HL-60/S4 (cell line): ENCODE measurements at regions not wholly inside any gene's neighbourhood (a gene's known extent, or its start where the extent isn't known, plus 50 kb on each side); places are given as distances from the start of the nearest gene placed in this dataset.
"Not testable (repeated sequence)": the region's sequence is repeated elsewhere in the genome, so short reads cannot be mapped to it uniquely, and the experiment has no call there.

Experiments
- in situ Hi-C: fragments of 300-500 bp; cut with MboI; formaldehyde crosslinking; loops from 2 replicates; pipeline ENCODE4 v1.14.3; 2022; ENCODE audit warnings: low sequenced_read_pairs

DNA sequence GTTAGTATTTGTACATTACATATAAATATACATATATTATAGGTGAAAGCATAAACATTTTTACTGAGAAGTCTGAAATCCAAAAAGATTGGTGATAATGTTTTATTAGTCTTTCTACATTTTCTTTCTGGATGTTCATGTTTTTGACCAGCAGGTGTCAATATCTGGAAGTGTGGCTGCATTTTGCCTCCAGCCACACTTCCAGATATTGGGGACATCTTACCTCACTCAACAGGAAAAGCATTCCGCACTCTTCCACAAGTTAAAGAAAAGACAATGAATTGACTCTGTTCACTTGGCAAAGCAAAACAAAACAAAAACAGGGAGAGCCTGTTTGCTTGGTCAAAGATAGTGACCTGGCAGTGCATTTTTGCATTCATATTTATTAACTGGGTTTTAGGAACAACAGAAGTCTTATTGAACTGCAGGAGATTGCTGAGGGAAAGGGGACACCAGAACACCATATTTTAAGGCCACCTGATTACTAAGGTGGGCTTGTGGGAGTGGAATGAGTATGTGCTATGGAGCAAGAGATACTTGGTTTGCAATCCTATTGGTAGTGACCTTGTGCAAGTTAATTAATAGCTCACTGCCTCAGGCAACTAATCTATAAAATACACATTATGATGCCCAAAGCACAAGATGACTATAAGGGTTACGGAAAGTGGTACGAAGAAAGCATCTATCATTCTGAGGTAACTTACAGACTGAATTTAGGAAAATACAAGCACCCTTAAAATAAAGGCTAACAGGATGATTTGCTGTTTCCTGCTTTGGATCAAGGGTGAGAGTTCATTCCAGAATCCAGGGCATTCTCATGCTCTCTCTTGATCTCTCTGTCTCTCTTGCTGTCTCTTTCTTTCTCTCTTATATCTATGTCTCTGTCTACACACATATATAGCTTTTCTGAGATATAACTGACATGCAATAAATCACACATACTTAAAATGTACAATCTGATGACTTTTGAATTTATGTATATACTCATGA lies 389.9 kb upstream of the EMCN start:
- in situ Hi-C loops, result no loop called here

DNA sequence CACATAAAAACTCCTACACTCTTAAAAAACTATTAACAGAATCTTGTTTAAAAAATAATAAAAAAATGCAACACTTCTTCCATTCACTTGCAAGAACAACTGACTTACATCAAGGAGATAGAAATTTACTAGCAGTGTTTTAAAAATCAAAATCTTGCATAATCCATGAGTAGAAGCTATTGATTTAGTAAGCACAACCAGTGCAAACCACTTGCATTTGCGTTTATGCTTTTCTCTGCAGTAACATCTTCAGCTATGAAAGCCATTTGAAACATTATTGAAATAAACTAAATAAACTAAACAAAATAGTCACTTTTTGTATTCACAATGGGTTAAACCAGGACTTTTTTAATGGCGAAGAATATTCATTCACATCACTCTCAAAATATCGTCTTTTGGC lies 389.2 kb upstream of the EMCN start:
- in situ Hi-C loops, result no loop called here

DNA sequence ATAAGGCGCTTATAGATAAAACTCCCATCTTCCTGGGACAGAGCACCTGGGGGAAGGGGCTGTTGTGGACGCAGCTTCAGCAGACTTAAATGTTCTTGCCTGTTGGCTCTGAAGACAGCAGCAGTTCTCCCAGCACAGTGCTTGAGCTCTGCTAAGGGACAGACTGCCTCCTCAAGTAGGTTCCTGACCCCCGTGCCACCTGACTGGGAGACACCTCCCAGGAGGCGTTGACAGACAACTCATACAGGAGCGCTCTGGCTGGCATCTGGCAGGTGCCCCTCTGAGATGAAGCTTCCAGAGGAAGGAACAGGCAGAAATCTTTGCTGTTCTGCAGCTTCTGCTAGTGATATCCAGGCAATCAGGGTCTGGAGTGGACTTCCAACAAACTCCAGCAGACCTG lies 383.1 kb upstream of the EMCN start:
- in situ Hi-C loops, result not testable (repeated sequence)

DNA sequence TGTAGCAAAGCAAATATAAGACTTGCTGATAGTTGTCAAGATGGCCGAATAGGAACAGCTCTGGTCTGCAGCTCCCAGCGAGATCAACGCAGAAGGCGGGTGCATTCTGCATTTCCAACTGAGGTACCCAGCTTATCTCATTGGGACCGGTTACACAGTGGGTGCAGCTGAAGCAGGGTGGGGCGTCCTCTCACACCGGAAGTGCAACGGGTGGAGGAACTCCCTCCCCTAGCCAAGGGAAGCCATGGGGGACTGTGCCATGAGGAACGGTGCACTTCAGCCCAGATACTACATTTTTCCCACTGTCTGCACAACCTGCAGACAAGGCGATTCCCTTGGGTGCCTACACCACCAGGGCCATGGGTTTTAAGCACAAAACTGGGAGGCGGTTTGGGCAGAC lies 382.3 kb upstream of the EMCN start:
- in situ Hi-C loops, result no loop called here

DNA sequence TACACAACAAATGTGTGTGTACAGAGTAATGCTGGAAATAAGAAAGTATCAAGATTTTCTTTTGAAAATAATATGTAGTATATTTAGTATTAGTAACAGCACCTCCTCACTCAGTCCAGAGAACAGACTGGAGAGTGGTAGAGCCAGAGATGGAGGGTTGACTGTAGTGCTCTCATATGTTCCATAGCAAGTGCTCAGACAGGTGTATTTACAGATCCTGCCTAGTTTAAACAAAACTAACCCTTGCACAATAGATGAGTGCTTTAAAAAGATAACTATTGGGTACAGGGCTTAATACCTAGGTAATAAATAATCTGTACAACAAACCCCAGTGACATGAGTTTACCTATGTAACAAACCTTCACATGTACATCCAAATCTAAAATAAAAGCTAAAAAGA lies 381.0 kb upstream of the EMCN start:
- in situ Hi-C loops, result no loop called here

DNA sequence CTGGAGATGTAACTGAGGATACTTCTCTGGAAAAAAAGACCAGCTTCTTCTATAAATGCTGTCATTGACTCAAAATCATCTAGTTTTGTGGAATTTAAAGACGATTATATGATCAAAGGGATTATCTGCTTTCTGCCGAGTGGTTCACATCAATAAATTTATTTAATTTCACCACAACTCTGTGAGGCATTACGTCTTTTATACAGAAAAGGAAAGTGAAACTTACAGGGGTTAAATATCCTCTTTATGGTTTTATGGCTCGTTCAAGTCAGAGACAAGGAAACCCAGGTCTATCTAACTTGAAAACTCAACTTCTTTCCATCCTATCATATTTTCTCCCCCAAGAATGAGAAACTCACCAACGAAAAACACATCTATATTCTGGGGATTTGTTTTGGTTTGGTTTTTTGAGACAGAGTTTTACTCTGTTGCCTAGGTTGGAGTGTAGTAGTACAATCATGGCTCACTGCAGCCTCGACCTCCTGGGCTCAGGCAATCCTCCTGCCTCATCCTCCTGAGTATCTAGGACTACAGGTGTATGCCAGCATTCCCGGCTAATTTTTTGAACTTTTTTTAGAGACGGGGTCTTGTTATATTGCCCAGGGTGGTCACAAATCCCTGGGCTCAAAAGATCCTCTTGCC lies 377.9 kb upstream of the EMCN start:
- in situ Hi-C loops, result no loop called here

DNA sequence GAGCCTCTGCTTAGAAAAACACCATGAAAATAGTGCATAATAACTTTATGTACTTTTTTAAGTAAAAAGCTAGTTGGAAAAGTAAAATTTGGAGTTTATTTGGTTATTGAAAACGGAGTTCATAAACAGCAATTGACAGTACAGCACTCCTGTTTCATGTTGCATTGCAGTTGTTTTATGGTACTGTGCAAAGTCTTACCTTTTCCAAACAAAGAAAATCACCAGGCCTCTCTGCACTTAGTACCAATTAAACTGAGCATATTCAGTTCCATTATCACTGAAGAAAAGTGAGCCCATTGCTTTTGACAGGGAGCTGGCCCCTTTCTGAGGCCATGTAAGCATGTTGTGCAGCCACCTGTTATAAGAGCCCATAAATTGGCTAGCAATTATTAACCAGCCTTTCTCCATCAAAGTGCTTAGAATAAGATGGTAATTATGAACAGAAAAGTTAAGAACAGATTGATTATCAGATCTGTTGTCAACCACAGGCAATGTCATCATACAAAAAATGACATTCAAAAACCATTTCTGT lies 376.6 kb upstream of the EMCN start:
- in situ Hi-C loops, result no loop called here

DNA sequence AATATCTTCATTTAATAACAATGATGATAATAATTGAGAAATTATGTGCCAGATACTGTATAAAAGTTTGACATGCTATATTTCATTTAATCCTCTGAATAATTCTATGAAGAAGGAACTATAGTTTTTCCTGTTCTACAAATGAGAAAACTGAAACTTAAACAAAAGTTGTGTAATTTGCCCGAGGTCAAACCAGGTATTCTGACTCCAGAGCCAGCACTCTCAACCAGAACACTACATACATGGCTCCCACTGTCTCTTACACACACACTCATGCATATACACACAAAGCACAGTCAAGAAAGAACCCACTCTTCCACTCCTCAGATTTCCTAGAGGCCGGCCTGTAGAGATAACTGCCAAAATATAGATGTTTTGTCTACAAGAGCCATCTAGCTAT lies 374.0 kb upstream of the EMCN start:
- in situ Hi-C loops, result no loop called here

DNA sequence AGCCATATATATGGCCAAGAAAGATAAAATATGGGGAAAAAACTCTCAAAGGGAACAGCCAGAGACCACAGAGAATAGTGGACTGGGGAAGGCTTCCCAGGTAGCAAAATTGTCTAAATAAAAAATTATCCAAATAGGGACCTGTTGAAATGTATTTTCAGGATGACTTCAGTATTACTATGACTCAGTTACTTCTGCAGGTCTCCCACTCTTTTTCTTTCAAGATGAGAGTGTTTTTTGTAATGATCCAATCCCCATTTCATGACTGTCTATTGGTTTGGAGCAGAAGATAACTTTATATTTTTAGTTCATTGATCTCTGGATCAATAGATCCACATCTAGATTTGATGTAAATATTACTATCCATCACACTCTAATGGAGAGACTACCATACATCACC lies 372.1 kb upstream of the EMCN start:
- in situ Hi-C loops, result no loop called here

DNA sequence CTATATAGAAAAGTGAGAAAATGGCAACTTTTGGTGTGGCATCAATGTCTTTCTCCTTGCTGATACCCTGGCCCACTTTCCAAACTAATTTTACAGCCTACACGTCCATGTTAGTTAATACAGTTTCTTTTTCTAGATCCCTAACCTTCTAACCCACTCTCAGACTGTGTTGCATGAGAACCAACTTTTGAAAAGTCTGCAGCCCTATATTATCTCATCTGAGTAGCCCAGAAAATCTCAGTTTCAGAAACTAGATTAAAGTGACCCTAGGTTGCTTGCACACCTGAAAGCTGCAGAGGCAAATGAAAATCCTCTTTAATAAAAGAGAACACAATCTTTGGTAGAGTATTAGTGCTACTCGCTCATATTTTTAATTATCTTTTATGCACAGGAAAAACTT lies 371.6 kb upstream of the EMCN start:
- in situ Hi-C loops, result no loop called here

DNA sequence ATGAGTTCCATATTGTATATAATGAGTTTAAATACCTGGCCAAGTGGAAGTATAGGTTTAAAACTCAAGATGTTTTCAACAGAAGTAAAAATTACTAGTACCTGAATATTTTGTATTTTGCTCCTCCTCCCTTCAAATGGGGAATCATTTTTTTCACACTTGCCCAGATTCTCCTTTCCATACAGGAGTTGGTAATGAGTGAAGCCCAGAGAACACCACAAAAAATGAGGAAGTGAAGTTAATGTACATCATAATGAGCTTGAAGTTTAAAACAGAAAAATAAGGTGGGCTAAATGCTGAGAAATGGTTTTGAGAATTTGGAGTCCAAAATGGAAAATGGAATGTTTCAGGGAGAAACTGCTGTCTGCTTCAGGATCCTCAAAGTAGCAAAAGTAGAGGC lies 364.8 kb upstream of the EMCN start:
- in situ Hi-C loops, result no loop called here

DNA sequence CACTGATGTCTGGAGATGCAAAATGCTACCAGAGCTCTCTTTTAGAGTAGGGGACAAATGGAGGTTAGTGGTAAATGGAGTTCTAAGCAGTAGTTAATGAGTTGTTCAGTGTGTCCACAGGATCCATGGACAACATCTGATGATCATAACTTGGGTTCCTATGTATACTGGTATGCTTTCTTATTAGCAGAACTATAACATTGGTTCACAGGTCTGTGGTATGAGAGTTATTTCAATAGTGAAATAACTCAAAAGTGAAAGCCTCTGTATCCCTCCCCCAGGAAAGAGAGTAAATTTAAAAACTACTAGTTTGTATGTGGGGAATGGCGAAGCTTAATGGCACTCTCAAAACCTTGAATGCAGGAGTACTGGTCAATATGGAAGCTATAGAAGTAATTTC lies 363.5 kb upstream of the EMCN start:
- in situ Hi-C loops, result no loop called here

DNA sequence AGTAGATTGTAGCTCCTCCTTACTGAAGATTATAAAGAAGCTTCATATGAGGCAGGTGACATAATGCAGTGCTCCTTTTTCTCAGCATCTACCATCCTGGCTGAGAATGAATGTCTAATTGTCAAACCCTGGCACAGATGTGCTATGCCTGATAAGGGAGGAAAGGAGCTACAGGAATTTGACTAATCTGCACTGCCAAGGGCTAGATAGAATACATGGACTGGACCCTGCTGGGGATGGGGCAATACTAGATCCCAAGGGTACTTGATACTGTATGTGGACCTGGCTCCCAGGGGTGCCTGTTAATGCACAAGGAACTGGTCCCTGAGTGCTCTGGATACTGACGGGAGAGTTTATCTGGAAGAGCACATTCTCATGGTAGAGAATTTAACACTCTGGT lies 362.2 kb upstream of the EMCN start:
- in situ Hi-C loops, result no loop called here

DNA sequence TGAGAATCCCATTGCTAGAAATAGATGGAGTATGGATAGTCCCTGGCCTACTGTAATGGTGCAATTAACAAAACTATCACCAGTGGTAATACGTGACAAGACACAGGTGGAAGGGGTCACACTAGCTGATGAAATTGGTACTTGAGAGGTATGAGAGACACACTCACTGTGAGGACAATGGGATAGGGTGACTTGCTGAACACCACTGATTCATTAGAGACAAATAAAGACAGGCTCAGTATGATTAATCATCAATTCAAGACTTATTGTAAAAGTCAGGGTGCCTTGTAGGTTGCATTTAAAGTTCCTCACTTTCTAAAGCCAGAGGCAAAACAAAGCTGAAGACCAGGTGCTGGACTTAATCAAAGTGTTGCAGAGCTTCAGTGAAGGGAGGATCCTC lies 361.6 kb upstream of the EMCN start:
- in situ Hi-C loops, result no loop called here

DNA sequence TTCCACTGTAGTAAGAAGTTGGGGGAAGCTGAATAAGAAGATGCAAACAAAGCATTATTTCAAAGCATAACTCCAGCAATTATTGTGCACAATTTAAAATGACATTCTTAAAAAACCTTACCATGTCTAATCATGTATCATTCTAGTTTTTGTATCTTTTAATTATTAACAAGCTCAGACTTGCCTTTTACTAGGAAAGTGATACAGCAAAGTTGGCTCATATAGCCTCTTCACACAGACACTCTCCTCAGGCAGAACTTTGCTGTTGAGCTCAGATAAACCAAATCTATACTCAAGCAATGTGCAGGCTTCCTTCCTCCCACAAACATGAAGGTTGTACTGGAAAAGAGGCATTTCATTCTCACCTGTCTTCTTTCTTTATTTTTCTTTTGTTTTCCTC lies 358.7 kb upstream of the EMCN start:
- in situ Hi-C loops, result no loop called here

DNA sequence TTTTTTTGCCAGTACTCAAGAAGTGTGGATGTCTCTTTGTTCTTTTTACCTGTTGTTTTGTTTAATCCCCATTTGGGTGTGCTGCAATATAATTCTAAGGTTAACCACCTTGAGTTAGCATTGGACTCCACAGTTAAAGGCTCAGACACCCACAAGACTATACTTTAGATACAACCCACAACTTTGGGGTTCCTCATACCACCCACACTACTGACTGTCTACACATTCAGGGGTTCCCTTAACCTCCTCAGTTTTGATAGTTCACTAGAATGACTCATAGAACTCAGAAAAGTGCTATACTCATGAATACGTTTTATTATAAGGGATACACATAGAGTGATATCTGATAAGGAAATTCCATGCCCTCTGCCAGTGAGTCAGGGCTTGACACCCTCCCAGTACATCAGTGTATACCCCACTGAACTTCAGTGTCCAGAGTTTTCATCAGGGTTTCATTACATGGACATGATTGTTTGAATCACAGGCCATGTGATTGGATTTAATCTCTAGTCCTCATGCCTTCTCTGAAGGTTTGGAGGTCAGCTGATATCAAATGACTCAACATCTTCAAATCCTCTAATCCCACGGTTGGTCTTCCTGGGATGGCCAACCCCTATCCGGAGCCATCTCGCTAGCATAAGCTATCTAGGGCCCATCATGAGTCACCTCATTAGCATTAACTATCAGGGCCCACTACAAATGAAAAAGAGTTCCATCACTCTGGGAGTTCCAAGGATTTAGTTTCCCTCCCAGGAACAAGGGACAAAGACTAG lies 357.7 kb upstream of the EMCN start:
- in situ Hi-C loops, result no loop called here

DNA sequence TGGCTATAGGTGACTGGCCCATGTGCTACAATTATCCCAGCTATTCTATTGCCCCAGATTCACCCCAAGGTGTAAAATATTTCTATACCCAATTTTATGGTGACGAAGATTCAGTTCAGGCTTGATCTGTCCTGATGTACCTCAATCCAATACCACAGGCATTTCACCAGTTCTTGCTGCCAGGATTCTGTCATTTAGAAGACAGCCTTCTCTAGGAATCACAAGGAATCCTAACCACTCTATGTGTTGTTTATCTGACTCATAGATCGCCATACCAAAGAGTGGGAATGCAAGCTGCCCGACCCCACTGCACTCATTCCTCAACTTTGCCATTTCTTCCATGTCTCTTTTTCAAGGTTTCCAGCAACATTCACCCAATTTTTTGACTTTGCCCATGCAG lies 355.0 kb upstream of the EMCN start:
- in situ Hi-C loops, result no loop called here

DNA sequence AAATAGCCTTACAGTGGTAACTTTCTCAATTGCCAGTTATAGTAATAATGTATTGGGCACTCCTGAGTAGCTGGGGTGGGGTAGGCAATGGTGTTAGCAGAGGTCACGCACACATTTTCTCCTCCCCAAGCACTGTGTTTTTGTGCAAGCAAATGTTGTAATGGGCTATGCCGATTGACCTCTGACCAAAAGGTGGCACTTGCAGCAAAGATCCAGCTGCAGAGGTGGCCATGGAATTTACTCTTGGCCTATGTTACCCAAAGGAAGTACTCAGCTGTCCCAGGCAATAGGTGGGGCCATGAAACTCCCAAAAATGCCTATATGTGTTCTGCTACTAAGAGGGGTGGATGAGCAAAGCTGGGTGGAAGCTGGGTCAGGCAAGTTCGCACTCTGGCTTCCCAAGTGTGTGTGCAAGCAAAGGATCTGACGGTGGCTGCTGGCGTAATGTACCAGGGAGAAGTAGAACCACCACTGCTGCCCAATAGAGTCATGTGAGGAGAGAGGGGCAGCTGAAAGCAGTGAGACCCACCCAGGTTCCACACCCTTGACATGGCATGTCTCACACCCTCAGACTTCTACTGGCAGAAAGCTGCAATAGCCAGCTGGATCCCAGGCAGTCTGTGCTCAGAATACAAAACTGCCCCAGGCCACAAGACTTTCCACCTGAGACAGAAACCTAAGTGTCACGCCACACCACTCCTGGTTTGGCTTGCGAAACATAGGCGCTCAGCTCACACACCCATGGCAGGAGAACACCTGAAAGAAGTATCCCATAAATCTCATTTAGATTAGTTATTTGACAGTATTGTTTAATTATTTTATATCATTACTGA lies 353.3 kb upstream of the EMCN start:
- in situ Hi-C loops, result no loop called here

DNA sequence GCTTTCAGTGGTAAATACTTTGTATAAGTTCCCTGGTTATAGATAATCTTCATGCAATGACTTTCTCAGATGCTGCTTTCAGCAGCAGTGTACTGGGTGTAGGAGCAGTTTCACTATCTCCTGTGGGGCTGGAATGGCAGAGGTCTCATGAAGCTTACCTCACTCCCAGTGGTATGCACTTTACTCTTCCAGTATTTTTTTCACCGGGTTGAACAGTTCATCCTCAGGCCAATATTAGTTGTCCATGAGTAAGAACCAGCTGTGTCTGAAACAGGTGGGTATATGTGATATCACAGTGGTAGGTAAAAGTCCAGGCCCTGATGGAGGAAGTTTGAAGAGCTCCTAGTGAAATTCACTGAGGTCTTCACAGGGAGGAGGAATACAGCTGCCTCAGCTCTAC lies 351.5 kb upstream of the EMCN start:
- in situ Hi-C loops, result no loop called here

DNA sequence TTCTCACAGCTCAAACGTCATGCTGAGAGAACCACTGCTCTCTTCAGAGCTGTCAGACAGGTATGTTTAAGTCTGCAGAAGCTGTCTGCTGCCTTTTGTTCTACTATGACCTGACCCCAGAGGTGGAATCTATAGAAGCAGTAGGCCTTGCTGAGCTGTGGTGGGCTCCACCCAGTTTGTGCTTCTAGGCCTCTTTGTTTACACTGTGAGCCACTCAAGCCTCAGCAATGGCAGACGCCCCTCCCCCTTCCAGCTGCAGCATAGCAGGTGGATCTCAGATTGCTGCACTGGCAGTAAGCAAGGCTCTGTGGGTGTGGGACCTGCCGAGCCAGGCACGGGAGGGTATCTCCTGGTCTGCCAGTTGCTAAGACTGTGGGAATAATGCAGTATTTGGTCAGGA lies 350.5 kb upstream of the EMCN start:
- in situ Hi-C loops, result not testable (repeated sequence)

DNA sequence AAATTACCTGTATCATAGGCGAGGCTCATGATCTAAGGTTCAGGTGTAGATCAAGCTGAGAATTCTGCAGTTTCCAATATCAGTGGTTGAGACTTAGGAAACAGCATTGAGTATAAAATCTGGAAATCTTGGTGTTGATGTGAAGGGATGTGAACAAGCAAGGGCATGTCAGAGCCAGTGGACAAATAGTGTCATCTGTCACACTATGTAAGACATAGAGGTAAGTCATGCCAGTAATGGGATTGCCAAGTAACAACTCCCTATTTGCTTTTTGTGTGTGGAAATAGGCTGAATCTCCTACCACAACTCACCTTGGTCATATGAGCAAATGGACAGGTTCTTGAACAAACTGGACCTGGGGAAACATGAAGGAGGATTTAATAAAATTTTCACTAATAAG lies 334.5 kb upstream of the EMCN start:
- in situ Hi-C loops, result no loop called here
